RWPE1 (cell line): ENCODE measurements at regions not wholly inside any gene's neighbourhood (a gene's known extent, or its start where the extent isn't known, plus 50 kb on each side); places are given as distances from the start of the nearest gene placed in this dataset.
"Not testable (repeated sequence)": the region's sequence is repeated elsewhere in the genome, so short reads cannot be mapped to it uniquely, and the experiment has no call there.

Experiments
- CTCF ChIA-PET: fragments of 350-600 bp; sonication (Branson Sonifier 250); formaldehyde crosslinking; extraction: SDS; loops from one replicate; lab custom pipeline; 2021; lab: Yijun Ruan, JAX
- POLR2A ChIA-PET: fragments of 400-600 bp; formaldehyde crosslinking; extraction: SDS; loops from one replicate; lab custom pipeline; 2020; ENCODE audit warnings: antibody characterized with exemption; ENCODE audit not compliant: low non-redundant PET; lab: Yijun Ruan, JAX
- DNase-seq: peaks from one replicate; pipeline ENCODE4 v3.0.0; 2012; ENCODE audit warnings: low spot score
- H3K27ac ChIP-seq: fragments of 450-650 bp; 2 replicates; pipeline ENCODE4 v1.5.1; 2017
- CTCF ChIP-seq: fragments of 450-650 bp; conservative IDR thresholded peaks from 2 replicates; pipeline ENCODE4 v1.5.1; 2017; ENCODE audit warnings: low read depth, mild to moderate bottlenecking

GRCh38 chr10:45545150-45545549 is 127.4 kb downstream of the ZFAND4 start:
- no peak for DNase-seq
- H3K27ac ChIP-seq, result no peak overlapping the region
- POLR2A ChIA-PET, result no interaction called here
- TF ChIP-seq CTCF, result no peak
- CTCF ChIA-PET, result no interaction called here

GRCh38 chr10:45544191-45544590 is 128.4 kb downstream of the ZFAND4 start:
- no peak overlapping the region for H3K27ac ChIP-seq
- no peak for DNase-seq
- ChIA-PET POLR2A (no interaction called here), CTCF (no interaction called here)
- TF ChIP-seq CTCF, result no peak

GRCh38 chr10:45541032-45541431 is 131.5 kb downstream of the ZFAND4 start:
- DNase-seq, POLR2A ChIA-PET, H3K27ac ChIP-seq, CTCF ChIA-PET: not testable (repeated sequence)

- CTCF ChIA-PET, DNase-seq, POLR2A ChIA-PET, H3K27ac ChIP-seq: not testable (repeated sequence)
Measured at GRCh38 chr10:45540589-45540988, 132.0 kb downstream of the ZFAND4 start.

- CTCF ChIA-PET, POLR2A ChIA-PET, H3K27ac ChIP-seq, DNase-seq: not testable (repeated sequence)
Measured at GRCh38 chr10:45539569-45539968, 133.0 kb downstream of the ZFAND4 start.

GRCh38 chr10:45534572-45534971 is 138.0 kb downstream of the ZFAND4 start:
- no peak for DNase-seq
- ChIA-PET POLR2A (no interaction called here), CTCF (no interaction called here)
- no peak for TF ChIP-seq CTCF
- no peak overlapping the region for H3K27ac ChIP-seq

- DNase-seq, result no peak
- no peak for TF ChIP-seq CTCF
- POLR2A ChIA-PET, result no interaction called here
- no peak overlapping the region for H3K27ac ChIP-seq
- CTCF ChIA-PET, result no interaction called here
Measured at GRCh38 chr10:45532480-45532879, 140.1 kb downstream of the ZFAND4 start.

- ChIA-PET POLR2A (no interaction called here), CTCF (no interaction called here)
- no peak overlapping the region for H3K27ac ChIP-seq
- TF ChIP-seq CTCF, result no peak
- no peak for DNase-seq
Measured at GRCh38 chr10:45526309-45526905, 146.2 kb downstream of the ZFAND4 start.
